Right lobe of liver (tissue), 6 donors: ENCODE measurements at regions not wholly inside any gene's neighbourhood (a gene's known extent, or its start where the extent isn't known, plus 50 kb on each side); places are given as distances from the start of the nearest gene placed in this dataset.

Source experiments
- ATAC-seq, 4 donors: fragments of 200-7000 bp; cut with Tn5 transposase; one replicate each; pipeline ENCODE4 v1.9.1; 2020; ENCODE audit warnings: mild to moderate bottlenecking in 4 of 4, moderate library complexity in 4 of 4
- DNase-seq, 3 donors: peaks; one replicate each; pipeline ENCODE4 v3.0.0-alpha.2; 2020
- H3K27ac ChIP-seq, 3 donors: fragments of 200-600 bp; one replicate each; pipeline ENCODE4 v1.8.0; 2022
- H3K27me3 ChIP-seq, 2 donors: fragments of 200-600 bp; one replicate each; pipeline ENCODE4 v1.8.0; 2022
- H3K36me3 ChIP-seq, 4 donors: fragments of 200-600 bp; sonication (generic) in 1 of 4; one replicate each; pipeline versions ENCODE4 v1.5.1 to v1.8.0; 2017 to 2022; ENCODE audit warnings: control low read depth in 1 of 4
- H3K4me1 ChIP-seq, 4 donors: fragments of 200-600 bp; sonication (generic) in 1 of 4; one replicate each; pipeline versions ENCODE4 v1.5.1 to v1.8.0; 2017 to 2022; ENCODE audit warnings: control low read depth in 1 of 4
- H3K4me3 ChIP-seq, 3 donors: fragments of 200-600 bp; one replicate each; pipeline ENCODE4 v1.8.0; 2022
- H3K9me3 ChIP-seq, 4 donors: fragments of 200-600 bp; sonication (generic) in 1 of 4; one replicate each; pipeline versions ENCODE4 v1.5.1 to v1.8.0; 2017 to 2022; ENCODE audit warnings: control low read depth in 1 of 4
- POLR2A ChIP-seq: fragments of 450-650 bp; IDR thresholded peaks from one replicate; pipeline ENCODE4 v1.6.1; 2017; ENCODE audit warnings: antibody characterized with exemption, mild to moderate bottlenecking
- WGBS: methylation state at CpG from one replicate; pipeline ENCODE4 v1.1.6; 2018; ENCODE audit warnings: low coverage, low lambda C conversion rate; ENCODE audit not compliant: insufficient coverage; ENCODE audit errors: missing lambda C conversion rate; 5-methylcytosine and 5-hydroxymethylcytosine counted together
- intact Hi-C, 2 donors: fragments of 100-400 bp; cut with DNase I; formaldehyde crosslinking; loops; one replicate each; pipeline versions ENCODE4 v1.11.2 to v1.14.1; 2022
- TF ChIP-seq, protein P1 (sequence below), 4 donors: fragments of 200-600 bp in 3 of 4; fragments of 450-650 bp in 1 of 4; IDR thresholded peaks; one replicate each; pipeline versions ENCODE4 v1.5.1 to v1.8.0; 2016 to 2022; ENCODE audit warnings: antibody characterized with exemption in 4 of 4, mild to moderate bottlenecking in 2 of 4
- donor health status: DM: no; HTN: yes; CAD: no.
- donor health status: DM: no; HTN: no; CAD: no.
- donor health status: DM: no; HTN: no; CAD: no.
- donor health status: DM: no; HTN: yes; CAD: no.
- donor health status: DM: no; HTN: yes; CAD: no.

DNA sequence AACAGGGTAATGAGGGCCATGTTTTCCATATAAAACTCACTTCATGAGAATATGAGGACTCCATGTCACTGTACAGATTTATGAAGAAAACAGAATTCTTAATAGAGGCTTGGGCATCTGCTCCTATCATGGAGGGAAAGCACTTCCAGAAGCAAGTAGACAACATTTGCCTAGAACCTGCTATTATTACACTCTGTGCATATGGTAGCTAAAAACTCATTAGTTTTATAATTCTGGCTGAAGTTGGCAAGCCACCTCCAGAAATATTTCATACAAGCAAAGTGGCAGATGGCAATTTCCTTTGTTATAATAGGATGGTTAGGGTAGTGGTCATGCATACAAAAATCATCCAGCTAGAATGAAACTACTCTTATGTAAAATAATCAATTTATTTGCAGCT is 65.8 kb upstream of the TLK1 start:
- DNase-seq (no peak), ATAC-seq (no peak)
- intact Hi-C loops, result no loop called here
- H3K27ac ChIP-seq, result no peak overlapping the region
- H3K9me3 ChIP-seq, result no peaks in the 10 kb centered on the region
- H3K4me3 ChIP-seq, result no peak overlapping the region
- TF ChIP-seq POLR2A, result no peak
- TF ChIP-seq, protein P1, sequence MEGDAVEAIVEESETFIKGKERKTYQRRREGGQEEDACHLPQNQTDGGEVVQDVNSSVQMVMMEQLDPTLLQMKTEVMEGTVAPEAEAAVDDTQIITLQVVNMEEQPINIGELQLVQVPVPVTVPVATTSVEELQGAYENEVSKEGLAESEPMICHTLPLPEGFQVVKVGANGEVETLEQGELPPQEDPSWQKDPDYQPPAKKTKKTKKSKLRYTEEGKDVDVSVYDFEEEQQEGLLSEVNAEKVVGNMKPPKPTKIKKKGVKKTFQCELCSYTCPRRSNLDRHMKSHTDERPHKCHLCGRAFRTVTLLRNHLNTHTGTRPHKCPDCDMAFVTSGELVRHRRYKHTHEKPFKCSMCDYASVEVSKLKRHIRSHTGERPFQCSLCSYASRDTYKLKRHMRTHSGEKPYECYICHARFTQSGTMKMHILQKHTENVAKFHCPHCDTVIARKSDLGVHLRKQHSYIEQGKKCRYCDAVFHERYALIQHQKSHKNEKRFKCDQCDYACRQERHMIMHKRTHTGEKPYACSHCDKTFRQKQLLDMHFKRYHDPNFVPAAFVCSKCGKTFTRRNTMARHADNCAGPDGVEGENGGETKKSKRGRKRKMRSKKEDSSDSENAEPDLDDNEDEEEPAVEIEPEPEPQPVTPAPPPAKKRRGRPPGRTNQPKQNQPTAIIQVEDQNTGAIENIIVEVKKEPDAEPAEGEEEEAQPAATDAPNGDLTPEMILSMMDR (IDR thresholded peaks at IDR 0.05), result no peak
- no peaks in the 10 kb centered on the region for H3K36me3 ChIP-seq
- no peaks in the 10 kb centered on the region for H3K27me3 ChIP-seq
- H3K4me1 ChIP-seq, result no peaks in the 10 kb centered on the region

DNA sequence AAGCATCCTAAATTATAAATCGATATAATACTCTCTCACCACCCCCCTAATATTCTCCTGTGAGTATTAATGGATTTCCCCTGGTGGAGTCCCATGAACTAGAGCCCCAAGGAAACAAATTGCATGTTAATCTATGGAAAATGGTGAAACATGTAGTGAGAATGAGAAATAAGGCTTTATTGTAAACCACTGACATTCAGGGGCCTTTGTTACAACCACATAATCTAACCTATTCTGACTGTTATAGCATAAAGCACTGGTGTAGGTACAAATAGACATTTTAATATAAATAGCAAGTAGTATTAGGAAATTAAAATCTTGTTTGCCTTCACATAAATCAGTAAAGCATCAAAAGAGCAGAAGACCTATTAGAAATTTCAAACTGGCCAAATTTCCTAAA is 65.3 kb upstream of the TLK1 start:
- TF ChIP-seq, protein P1 (IDR thresholded peaks at IDR 0.05), result no peak
- TF ChIP-seq POLR2A, result no peak
- Histone ChIP-seq H3K27ac (no peak overlapping the region), H3K27me3 (no peaks in the 10 kb centered on the region), H3K9me3 (no peaks in the 10 kb centered on the region), H3K36me3 (no peaks in the 10 kb centered on the region), H3K4me3 (no peak overlapping the region), H3K4me1 (no peaks in the 10 kb centered on the region)
- intact Hi-C loops, result no loop called here
- ATAC-seq, result no peak
- 40% methylated on average over 1 of the region's 1 CpG for WGBS
- no peak for DNase-seq

DNA sequence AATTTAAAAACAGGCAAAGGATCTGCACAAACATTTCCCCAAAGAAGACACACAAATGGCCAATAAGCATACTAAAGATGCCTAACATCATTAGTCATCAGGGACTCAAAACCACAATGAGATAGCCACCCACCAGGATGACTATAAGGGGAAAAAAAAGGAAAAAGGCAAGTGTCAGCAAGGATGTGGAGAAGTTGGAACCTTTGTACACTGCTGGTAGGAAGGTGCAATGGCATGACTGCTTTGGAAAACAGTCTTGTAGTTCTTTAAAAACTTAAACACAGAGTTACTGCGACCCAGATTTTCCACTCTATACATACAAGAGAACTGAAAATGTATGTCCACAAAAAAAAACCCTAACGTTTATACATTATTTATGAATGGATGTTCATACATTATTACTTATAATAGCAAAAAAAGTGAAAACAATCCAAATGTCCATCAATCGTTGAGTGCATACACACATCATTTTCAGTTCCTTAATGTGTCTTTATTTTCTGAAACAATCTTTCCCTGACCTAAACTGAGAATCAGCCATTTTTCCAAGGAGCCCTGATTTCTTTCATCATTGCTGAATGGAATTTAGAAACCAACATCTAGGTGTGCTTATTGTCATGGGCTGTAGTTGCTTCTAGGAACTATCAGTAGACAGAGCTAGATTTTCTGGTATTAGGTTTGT is 64.7 kb upstream of the TLK1 start:
- no peaks in the 10 kb centered on the region for H3K4me1 ChIP-seq
- no peaks in the 10 kb centered on the region for H3K27me3 ChIP-seq
- no peaks in the 10 kb centered on the region for H3K36me3 ChIP-seq
- 63% methylated on average over 3 of the region's 3 CpGs for WGBS
- no peak overlapping the region for H3K4me3 ChIP-seq
- no peaks in the 10 kb centered on the region for H3K9me3 ChIP-seq
- TF ChIP-seq, protein P1 (IDR thresholded peaks at IDR 0.05), result no peak
- no peak for TF ChIP-seq POLR2A
- DNase-seq (no peak), ATAC-seq (no peak)
- H3K27ac ChIP-seq, result no peak overlapping the region
- intact Hi-C loops, result no loop called here

DNA sequence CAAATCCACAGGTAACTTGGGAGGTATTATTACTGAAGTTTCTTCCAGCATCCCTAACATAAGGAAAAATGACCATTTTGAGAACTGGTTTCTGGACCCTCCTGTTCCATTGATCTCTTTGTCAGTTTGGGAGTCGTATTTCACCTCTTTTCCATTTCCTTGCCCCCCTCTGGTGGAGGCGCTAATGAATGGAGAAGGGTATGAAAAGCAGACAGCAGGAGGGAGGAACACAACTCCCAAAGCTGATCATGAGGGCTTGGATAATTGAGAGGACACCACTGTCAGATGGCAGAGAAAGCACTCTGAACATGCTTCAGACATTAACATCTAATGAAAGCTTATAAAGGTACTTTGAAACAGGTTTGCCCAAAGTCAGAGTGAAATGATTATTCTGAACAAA is 56.6 kb upstream of the TLK1 start:
- H3K4me3 ChIP-seq, result no peak overlapping the region
- no peak for DNase-seq

More for the DNA sequence above, 56.6 kb upstream of the TLK1 start:
- Histone ChIP-seq H3K27ac (no peak overlapping the region), H3K27me3 (no peaks in the 10 kb centered on the region), H3K9me3 (no peaks in the 10 kb centered on the region), H3K4me1 (no peaks in the 10 kb centered on the region), H3K36me3 (no peaks in the 10 kb centered on the region)
- 46% methylated on average over 2 of the region's 2 CpGs for WGBS
- no peak for ATAC-seq
- intact Hi-C loops, result no loop called here
- no peak for TF ChIP-seq POLR2A
- TF ChIP-seq, protein P1 (IDR thresholded peaks at IDR 0.05), result no peak
